ENCODE measurements at regions not wholly inside any gene's neighbourhood (a gene's known extent, or its start where the extent isn't known, plus 50 kb on each side); places are given as distances from the start of the nearest gene placed in this dataset.
"Not testable (repeated sequence)": the region's sequence is repeated elsewhere in the genome, so short reads cannot be mapped to it uniquely, and the experiment has no call there.

- DNase-seq, result no peak
Observed at GRCh38 chr20:6410721-6411120, 287.9 kb upstream of the FERMT1 start.

GRCh38 chr20:6407163-6407562 is 284.3 kb upstream of the FERMT1 start:
- no peak for DNase-seq

- DNase-seq, result no peak
Observed at GRCh38 chr20:6401893-6402557, 279.2 kb upstream of the FERMT1 start.

- DNase-seq, result no peak
Observed at GRCh38 chr20:6397115-6397514, 274.3 kb upstream of the FERMT1 start.

DNA sequence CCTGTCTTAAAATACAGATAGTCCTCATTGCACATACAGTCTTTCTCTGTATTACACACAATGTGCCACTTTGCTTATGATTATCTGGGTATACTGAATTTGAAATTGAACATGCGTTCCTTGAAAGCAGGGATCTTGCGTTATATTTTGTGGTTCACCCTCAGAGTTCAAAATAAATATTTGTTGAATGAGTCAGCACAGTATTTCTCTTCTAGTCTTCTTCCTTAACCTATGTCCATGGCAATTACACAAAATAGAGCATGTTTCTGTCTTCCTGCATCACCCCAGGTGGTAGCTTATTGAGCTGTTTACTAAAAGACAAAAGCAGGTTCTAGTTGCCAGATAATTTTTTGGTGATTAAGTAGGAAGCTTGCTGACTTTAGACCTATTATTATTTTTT is 272.9 kb upstream of the FERMT1 start:
- DNase-seq, result no peak

GRCh38 chr20:6388671-6389197 is 265.9 kb upstream of the FERMT1 start:
- no peak for DNase-seq

GRCh38 chr20:6384956-6385486 is 262.2 kb upstream of the FERMT1 start:
- no peak for DNase-seq

- DNase-seq, result no peak
Observed at GRCh38 chr20:6384380-6384779, 261.6 kb upstream of the FERMT1 start.

- no peak for DNase-seq
Observed at GRCh38 chr20:6381887-6382286, 259.1 kb upstream of the FERMT1 start.

DNA sequence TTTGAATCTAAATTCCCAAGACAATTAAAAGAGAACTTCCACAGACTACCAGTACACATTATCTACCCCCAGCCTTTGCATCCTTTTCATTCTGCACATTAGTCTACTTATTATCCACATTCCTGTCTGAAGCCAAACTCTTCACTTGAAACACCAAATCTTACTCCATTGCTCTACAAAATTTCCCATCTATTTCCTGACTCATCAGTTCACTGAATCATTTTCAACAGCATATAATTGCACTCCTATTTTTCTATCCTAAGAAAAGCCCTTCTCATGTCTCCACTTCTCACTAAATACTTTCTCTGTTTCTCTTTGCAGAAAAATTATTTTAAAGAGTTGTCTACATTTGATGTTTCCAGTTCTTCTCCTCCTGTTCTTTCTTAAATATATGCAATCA is 239.4 kb upstream of the FERMT1 start:
- no peak for DNase-seq

DNA sequence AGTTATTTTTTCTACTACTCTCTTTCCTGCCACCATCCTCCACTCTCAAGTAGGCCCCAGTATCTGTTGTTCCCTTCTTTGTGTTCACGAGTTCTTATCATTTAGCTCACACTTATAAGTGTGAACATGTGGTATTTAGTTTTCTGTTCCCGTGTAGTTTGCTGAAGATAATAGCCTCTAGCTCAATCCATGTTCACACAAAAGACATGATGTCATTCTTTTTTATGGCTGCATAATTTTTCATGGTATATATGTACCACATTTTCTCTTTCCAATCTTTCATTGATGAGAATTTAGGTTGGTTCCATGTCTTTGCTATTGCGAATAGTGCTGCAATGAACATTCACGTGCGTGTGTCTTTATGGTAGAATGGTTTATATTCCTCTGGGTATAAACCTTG is 237.9 kb upstream of the FERMT1 start:
- DNase-seq, result no peak

DNA sequence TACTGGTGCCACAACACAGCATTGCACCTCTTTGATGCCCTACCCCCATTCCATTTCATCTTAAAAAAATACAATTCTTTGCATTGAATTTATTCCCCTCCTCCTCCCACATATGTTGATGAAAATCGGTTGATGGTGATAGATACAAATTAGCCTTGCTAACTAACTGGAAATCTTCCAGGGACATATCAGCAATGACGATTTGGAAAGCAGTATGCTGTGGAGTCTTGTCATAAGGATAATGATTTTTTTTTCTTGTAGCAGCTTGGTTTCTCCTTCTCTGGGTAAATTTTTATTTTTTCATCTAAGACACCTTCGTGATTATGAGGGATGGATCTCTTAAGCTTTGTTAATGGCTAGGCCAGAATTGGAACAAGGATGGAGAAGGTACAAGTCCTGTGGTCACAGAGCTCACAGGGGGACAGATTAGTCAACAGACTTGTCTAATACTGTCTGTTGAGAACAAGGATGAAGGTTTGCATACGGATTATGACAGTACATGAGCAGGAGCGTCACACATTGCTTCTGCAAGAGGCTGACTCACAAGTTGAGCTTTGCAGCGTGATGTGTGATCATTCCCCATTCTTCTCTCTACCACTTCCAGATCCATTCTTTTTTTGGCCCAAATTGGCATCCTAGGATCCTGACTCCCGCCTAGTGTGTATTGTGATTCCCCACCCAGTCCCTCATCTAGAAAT is 233.1 kb upstream of the FERMT1 start:
- DNase-seq, result no peak

DNA sequence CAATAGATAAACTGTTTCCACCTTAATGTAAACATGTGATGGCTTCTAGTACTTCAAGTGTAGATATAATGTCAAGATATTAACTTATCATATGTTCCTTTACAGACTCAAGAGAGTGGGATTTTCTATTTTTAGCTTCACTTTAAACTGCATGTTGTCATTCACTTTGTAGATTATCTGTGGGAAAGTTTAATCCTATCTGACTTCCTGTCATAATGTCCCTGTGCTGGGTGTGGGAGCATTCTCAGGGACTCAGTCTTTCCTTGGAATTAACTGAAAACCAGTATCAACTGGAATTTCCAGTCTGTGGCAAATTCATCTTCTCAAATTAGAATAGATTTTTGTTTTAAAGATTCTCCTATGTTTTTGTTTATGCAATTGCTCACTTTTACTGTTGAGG is 226.1 kb upstream of the FERMT1 start:
- no peak for DNase-seq

DNA sequence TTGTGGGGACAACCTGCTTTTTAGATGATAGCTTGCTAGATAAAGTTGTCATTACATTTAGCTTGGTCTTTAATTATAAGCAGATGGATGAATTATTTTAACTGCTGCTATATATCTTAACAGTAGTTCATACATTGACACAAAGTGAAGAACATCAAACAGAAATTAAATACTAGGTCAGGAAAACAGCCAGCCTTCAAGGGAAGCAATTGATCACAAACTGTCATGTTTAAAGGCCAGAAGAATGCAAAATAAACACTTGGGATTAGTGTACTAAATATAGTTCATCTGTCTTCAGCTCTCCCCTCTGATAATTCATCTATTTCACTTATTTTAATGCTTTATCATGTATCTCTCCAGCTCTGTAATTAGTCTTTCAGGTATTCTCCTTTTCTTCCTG is 225.1 kb upstream of the FERMT1 start:
- no peak for DNase-seq

DNA sequence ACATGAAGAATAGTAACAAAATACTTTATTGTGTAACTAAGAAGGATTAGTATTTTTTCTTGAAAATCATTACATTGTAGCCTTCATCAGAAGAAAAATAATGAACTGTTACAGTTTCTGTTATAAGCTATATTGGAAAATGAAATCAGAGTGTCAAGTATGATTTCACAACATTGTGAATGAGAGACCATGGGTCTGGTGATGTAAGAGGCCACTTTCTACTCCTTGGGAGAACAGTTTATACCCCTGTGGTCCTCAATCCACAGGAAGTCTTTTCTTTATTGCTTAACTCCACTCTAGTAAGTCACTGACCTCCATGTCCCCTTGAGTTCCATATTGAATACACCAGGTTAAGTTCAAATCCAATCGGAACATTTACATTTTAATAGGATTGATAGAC is 218.7 kb upstream of the FERMT1 start:
- no peak for DNase-seq

- no peak for DNase-seq
Observed at GRCh38 chr20:6339176-6339575, 216.3 kb upstream of the FERMT1 start.

GRCh38 chr20:6333110-6333509 is 210.3 kb upstream of the FERMT1 start:
- no peak for DNase-seq

DNA sequence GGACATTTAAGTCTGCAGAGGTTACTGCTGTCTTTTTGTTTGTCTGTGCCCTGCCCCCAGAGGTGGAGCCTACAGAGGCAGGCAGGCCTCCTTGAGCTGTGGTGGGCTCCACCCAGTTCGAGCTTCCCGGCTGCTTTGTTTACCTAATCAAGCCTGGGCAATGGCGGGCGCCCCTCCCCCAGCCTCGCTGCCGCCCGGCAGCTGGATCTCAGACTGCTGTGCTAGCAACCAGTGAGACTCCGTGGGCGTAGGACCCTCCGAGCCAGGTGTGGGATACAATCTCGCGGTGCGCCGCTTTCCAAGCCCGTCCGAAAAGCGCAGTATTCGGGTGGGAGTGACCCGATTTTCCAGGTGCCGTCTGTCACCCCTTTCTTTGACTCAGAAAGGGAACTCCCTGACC is 198.4 kb upstream of the FERMT1 start:
- not testable (repeated sequence) for DNase-seq

GRCh38 chr20:6311841-6312655 is 189.2 kb upstream of the FERMT1 start:
- no peak for DNase-seq

GRCh38 chr20:6311097-6311496 is 188.3 kb upstream of the FERMT1 start:
- DNase-seq, result no peak

- DNase-seq, result no peak
Observed at GRCh38 chr20:6305536-6305935, 182.7 kb upstream of the FERMT1 start.

DNA sequence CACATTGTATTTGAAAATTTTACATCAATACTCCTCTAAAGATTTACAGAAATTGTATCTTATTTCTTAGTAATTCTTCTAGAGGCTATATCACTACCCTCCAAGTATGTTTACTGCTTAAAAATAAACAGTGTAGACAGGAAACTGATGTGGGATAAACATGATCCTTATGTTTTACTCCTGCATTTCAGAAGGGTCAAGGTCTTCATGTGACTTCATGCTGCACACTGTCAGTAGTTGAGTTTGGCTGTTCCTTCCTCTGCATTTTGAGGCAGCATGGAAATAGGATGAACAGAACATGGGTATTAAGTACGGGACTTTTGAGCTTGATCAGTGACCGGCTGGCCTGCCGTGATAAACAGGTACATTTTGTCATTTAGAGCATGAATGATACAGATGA is 179.2 kb upstream of the FERMT1 start:
- no peak for DNase-seq

DNA sequence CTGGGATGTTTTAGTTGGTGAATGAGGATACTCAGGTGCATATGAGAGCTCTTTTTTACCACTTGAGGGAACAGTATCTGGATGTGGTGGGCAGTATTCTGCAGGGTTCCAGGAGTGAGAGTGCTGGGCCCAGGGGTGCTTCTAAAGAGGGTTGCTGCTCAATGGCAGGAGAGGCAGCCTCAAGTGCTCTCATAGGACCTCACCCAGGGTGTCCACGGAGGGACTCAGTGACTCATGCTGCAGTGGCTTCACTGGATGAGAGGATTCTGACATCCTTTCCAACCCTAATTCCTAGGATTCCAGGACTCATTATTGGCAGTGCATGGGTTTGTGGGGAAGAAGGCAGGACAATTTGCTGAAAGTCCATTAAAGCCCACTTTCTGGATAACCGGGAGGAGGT is 176.6 kb upstream of the FERMT1 start:
- DNase-seq, result no peak

DNA sequence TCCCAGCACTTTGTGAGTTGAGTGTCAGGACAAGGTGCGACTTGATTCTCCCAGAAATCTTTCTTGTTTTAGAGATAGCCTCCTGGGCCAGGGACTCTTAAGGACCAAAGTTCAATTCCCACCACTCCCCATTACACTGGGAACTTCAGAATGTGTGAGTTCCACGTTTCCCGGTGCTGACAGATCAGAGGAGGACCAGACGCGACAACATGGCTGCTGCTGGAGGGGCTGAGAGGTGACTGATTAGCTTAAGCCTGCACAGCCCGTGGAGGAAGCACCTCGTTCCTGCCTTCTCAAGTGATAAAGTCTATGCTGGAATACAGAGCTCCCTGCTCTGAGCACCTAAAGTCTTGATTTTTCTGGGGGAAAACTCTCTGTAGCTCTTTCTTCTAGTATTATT is 175.2 kb upstream of the FERMT1 start:
- no peak for DNase-seq
